ENCODE measurements at regions not wholly inside any gene's neighbourhood (a gene's known extent, or its start where the extent isn't known, plus 50 kb on each side); places are given as distances from the start of the nearest gene placed in this dataset.

GRCh38 chr17:72039490-72039889, 81.3 kb upstream of the SOX9 start:
- TF ChIP-seq CTCF (IDR thresholded peaks at IDR 0.05) (no peak), EZH2 (IDR thresholded peaks at IDR 0.05; ENCODE audit: borderline replicate concordance, insufficient read depth, low read depth, low read length, poor library complexity, severe bottlenecking) (no peak)

Data from B cell (primary cell).